Naive thymus-derived CD4-positive, alpha-beta T cell (primary cell): ENCODE measurements at regions not wholly inside any gene's neighbourhood (a gene's known extent, or its start where the extent isn't known, plus 50 kb on each side); places are given as distances from the start of the nearest gene placed in this dataset.

Source experiments
- ATAC-seq: fragments of 150-1000 bp; cut with Tn5 transposase; 2 replicates; pipeline ENCODE4 v1.10.0; 2021; ENCODE audit warnings: mild to moderate bottlenecking, moderate library complexity
- CTCF ChIA-PET: fragments of 350-600 bp; sonication (Branson Sonifier 250); formaldehyde crosslinking; loops from one replicate; lab custom pipeline; 2021; ENCODE audit warnings: antibody characterized with exemption; lab: Charles Lee
- POLR2A ChIA-PET: fragments of 350-600 bp; sonication (Branson Sonifier 250); formaldehyde crosslinking; loops from one replicate; lab custom pipeline; 2021; ENCODE audit warnings: antibody characterized with exemption, inconsistent platforms; lab: Charles Lee
- DNase-seq, 9 donors: peaks; one replicate each; pipeline versions ENCODE4 v3.0.0 to v3.0.0-alpha.2; 2020 to 2022; ENCODE audit warnings: mixed read lengths in 1 of 9
- H3K27ac ChIP-seq: one replicate; pipeline ENCODE4 v1.7.0; 2013; ENCODE audit warnings: mild to moderate bottlenecking, low read depth, low read length, moderate library complexity
- H3K27me3 ChIP-seq, 2 donors: one replicate each; pipeline ENCODE4 v1.7.0; 2013; ENCODE audit warnings: low read length in 2 of 2, mild to moderate bottlenecking in 2 of 2, moderate library complexity in 2 of 2; ENCODE audit not compliant: control insufficient read depth in 2 of 2, insufficient read depth in 2 of 2
- H3K36me3 ChIP-seq, 3 experiments: 1 replicate in 2 of 3; 2 replicates in 1 of 3; pipeline ENCODE4 v1.7.0; 2013; ENCODE audit warnings: low read length in 3 of 3, mild to moderate bottlenecking in 3 of 3, moderate library complexity in 1 of 3; ENCODE audit not compliant: insufficient read depth in 3 of 3, control insufficient read depth in 2 of 3
- H3K4me1 ChIP-seq, 2 donors: one replicate each; pipeline ENCODE4 v1.7.0; 2013; ENCODE audit warnings: low read length in 2 of 2, mild to moderate bottlenecking in 2 of 2, moderate library complexity in 1 of 2; ENCODE audit not compliant: control insufficient read depth in 2 of 2, insufficient read depth in 2 of 2
- H3K4me3 ChIP-seq: 2 replicates; pipeline ENCODE4 v1.7.0; 2013; ENCODE audit warnings: mild to moderate bottlenecking, low read length
- H3K9me3 ChIP-seq, 3 experiments: 1 replicate in 2 of 3; 2 replicates in 1 of 3; pipeline ENCODE4 v1.7.0; 2013; ENCODE audit warnings: low read length in 3 of 3; ENCODE audit not compliant: control insufficient read depth in 2 of 3
- H3K27ac Mint-ChIP-seq, 9 donors: one replicate each; pipeline ENCODE4 v1.8.0; 2020 to 2022; ENCODE audit warnings: mixed read lengths in 9 of 9, mild to moderate bottlenecking in 8 of 9, moderate library complexity in 5 of 9, inconsistent platforms in 2 of 9
- H3K27me3 Mint-ChIP-seq, 5 donors: one replicate each; pipeline ENCODE4 v1.8.0; 2021 to 2022; ENCODE audit warnings: mixed read lengths in 5 of 5, mild to moderate bottlenecking in 1 of 5
- H3K36me3 Mint-ChIP-seq, 5 donors: one replicate each; pipeline ENCODE4 v1.8.0; 2020 to 2022; ENCODE audit warnings: mixed read lengths in 5 of 5, mild to moderate bottlenecking in 3 of 5, inconsistent platforms in 1 of 5
- H3K4me1 Mint-ChIP-seq, 7 donors: one replicate each; pipeline ENCODE4 v1.8.0; 2020 to 2022; ENCODE audit warnings: mixed read lengths in 7 of 7, mild to moderate bottlenecking in 3 of 7, inconsistent platforms in 1 of 7
- H3K4me3 Mint-ChIP-seq, 10 donors: one replicate each; pipeline ENCODE4 v1.8.0; 2020 to 2022; ENCODE audit warnings: mild to moderate bottlenecking in 10 of 10, mixed read lengths in 10 of 10, moderate library complexity in 6 of 10, inconsistent platforms in 2 of 10
- H3K9me3 Mint-ChIP-seq, 11 donors: one replicate each; pipeline ENCODE4 v1.8.0; 2020 to 2022; ENCODE audit warnings: mixed read lengths in 11 of 11, mild to moderate bottlenecking in 4 of 11, inconsistent platforms in 1 of 11, moderate library complexity in 1 of 11
- intact Hi-C, 2 donors: fragments of 100-400 bp; cut with micrococcal nuclease; formaldehyde crosslinking; loops; one replicate each; pipeline ENCODE4 v1.15.1; 2023

DNA sequence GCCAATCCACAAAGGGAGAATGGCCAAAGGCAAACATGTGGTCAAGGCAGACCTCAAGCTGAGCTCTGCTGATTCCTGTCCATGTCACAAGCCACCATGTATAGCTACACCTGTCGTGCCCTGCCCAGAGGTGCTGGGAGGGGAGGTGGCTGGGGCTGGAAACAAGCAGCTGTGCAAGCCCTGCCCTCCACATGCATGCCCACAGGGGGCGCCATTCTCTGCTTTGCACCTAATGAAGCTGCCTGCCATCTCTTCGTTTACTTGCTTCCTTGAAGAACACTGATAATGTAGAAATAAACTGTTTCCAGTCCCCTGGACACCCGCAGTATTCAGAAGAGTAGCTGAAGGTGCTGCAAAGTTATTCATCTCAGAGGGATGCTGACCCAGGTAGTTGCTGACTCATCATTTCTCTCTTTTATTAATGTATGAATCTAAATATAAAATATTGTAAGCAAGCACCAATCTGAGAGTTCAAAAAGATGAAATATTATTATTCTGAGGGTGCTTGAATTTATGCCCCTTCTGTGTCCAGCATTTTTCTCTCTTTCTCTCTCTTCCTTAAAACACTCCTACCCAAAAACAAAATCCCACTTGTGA, 278.6 kb downstream of the ADGRA3 start:
- DNase-seq (peak; percentile 11 to 57 (median 40)), ATAC-seq (peak; percentile 73)
- peak overlapping the region; percentile 51 to 80 (median 68) for H3K4me3 Mint-ChIP-seq
- peaks cover 0 to 15% (median 3%) of the 10 kb centered on the region in 5 donors for H3K27me3 Mint-ChIP-seq
- CTCF ChIA-PET, result no interaction called here
- H3K27ac ChIP-seq, result peak overlapping the region; percentile 14
- H3K27ac Mint-ChIP-seq, result peak overlapping the region in 5 of 9 donors; percentile 4 to 92 (median 48)
- no peak overlapping the region for H3K4me3 ChIP-seq
- POLR2A ChIA-PET, result no interaction called here
- no peaks in the 10 kb centered on the region for H3K9me3 ChIP-seq
- no peaks in the 10 kb centered on the region for H3K36me3 ChIP-seq
- H3K27me3 ChIP-seq, result no peaks in the 10 kb centered on the region
- peaks cover 0 to 35% (median 0%) of the 10 kb centered on the region in 7 donors for H3K4me1 Mint-ChIP-seq
- intact Hi-C loops, result loop anchor here (1.0 to 10.0 kb wide), 6 partner anchors 120 to 448 kb away; partner anchors contain the start of gene ADGRA3 (in 1 of the 2)
- peaks cover 0 to 7% (median 0%) of the 10 kb centered on the region in 11 donors for H3K9me3 Mint-ChIP-seq
- H3K36me3 Mint-ChIP-seq, result no peaks in the 10 kb centered on the region
- H3K4me1 ChIP-seq, result no peaks in the 10 kb centered on the region

DNA sequence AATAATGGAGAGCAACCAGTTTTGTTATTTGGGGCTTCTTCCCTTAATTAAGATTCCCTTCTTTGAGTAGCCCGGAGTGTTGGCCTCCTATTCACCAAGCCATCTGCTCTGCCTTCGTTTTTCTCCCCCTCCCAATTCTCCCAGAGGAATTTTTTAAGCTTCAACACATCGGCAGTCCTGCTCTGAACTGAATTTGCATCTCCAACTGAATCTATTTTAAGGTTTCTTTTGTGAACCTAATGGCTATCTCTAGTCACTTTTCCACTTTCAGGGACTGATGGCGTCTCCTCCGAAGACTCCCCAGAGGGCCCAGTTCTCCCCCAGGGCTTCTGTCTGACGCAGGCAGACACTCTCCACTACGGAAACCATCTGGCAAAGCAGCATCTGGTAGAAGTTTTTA, 280.2 kb downstream of the ADGRA3 start:
- no peaks in the 10 kb centered on the region for H3K36me3 ChIP-seq
- H3K9me3 ChIP-seq, result no peaks in the 10 kb centered on the region
- no peaks in the 10 kb centered on the region for H3K27me3 ChIP-seq
- ATAC-seq (no peak), DNase-seq (no peak)
- no peaks in the 10 kb centered on the region for H3K4me1 ChIP-seq
- Mint-ChIP-seq H3K4me1 (peaks cover 0 to 22% (median 0%) of the 10 kb centered on the region in 7 donors), H3K36me3 (no peaks in the 10 kb centered on the region), H3K27me3 (peaks cover 0 to 15% (median 3%) of the 10 kb centered on the region in 5 donors), H3K4me3 (no peak overlapping the region), H3K27ac (no peak overlapping the region), H3K9me3 (peaks cover 0 to 5% (median 0%) of the 10 kb centered on the region in 11 donors)
- ChIA-PET POLR2A (no interaction called here), CTCF (no interaction called here)
- H3K4me3 ChIP-seq, result no peak overlapping the region
- H3K27ac ChIP-seq, result no peak overlapping the region
- intact Hi-C loops, result loop anchor here (2.0 to 10.0 kb wide), 3 partner anchors 153 to 442 kb away; partner anchors contain the start of gene ADGRA3 (in 1 of the 2)

DNA sequence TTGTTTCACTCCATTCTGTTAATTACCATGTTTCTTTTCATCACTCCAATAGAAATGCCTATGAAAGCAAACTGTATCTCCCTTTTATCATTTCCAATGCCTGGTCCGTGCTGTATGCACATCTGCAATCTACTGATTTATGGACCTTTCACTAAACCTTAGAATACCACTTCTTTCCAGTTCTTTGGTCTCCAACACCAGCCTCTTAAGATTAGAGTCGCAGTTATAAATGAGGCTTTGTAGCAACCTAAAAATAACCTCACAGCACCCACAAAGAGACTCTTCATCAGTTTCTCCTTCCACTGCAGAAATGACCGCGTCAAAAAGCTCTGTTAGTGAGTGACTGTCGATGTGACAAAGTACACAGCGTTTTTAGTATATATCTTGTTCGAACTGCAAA, 282.6 kb downstream of the ADGRA3 start:
- Histone ChIP-seq H3K4me1 (no peaks in the 10 kb centered on the region), H3K27ac (no peak overlapping the region), H3K4me3 (no peak overlapping the region), H3K36me3 (no peaks in the 10 kb centered on the region), H3K27me3 (no peaks in the 10 kb centered on the region), H3K9me3 (no peaks in the 10 kb centered on the region)
- CTCF ChIA-PET, result no interaction called here
- DNase-seq (no peak), ATAC-seq (no peak)
- H3K27ac Mint-ChIP-seq, result no peak overlapping the region
- peaks cover 0 to 6% (median 0%) of the 10 kb centered on the region in 11 donors for H3K9me3 Mint-ChIP-seq
- intact Hi-C loops, result loop anchor here in 1 of 2 donors (10.0 kb wide), 1 partner anchor 282 kb away; the partner anchor contains the start of gene ADGRA3
- H3K36me3 Mint-ChIP-seq, result no peaks in the 10 kb centered on the region
- POLR2A ChIA-PET, result no interaction called here
- H3K4me1 Mint-ChIP-seq, result peaks cover 0 to 8% (median 0%) of the 10 kb centered on the region in 7 donors
- no peak overlapping the region for H3K4me3 Mint-ChIP-seq
- peaks cover 0 to 15% (median 3%) of the 10 kb centered on the region in 5 donors for H3K27me3 Mint-ChIP-seq

DNA sequence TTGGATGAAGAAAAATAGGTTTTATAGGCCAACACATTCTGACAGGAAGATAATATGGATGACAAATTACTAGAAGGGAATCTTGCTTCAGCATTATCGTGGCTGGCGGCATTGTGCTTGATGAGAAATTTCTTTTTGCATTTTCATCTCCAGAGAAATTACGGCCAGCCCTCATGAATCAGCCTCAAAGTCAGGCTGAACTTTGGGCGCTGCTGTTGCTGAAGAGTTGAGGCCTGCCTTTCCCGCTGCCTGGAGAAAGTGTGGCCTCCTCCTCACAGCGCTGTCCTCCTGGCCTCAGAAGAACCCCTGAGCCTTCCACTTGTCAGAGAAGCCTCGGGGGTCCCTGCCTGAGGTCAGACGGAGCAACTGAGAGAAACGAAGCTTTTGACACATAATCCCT, 272.4 kb upstream of the KCNIP4 start:
- Histone ChIP-seq H3K9me3 (no peaks in the 10 kb centered on the region), H3K4me3 (no peak overlapping the region), H3K27ac (no peak overlapping the region), H3K36me3 (no peaks in the 10 kb centered on the region), H3K27me3 (no peaks in the 10 kb centered on the region), H3K4me1 (no peaks in the 10 kb centered on the region)
- no peak for ATAC-seq
- Mint-ChIP-seq H3K27ac (no peak overlapping the region), H3K36me3 (no peaks in the 10 kb centered on the region), H3K4me3 (no peak overlapping the region), H3K27me3 (no peaks in the 10 kb centered on the region), H3K4me1 (no peaks in the 10 kb centered on the region), H3K9me3 (peaks cover 0 to 7% (median 0%) of the 10 kb centered on the region in 11 donors)
- no peak for DNase-seq
- intact Hi-C loops, result no loop called here
- ChIA-PET POLR2A (no interaction called here), CTCF (no interaction called here)

DNA sequence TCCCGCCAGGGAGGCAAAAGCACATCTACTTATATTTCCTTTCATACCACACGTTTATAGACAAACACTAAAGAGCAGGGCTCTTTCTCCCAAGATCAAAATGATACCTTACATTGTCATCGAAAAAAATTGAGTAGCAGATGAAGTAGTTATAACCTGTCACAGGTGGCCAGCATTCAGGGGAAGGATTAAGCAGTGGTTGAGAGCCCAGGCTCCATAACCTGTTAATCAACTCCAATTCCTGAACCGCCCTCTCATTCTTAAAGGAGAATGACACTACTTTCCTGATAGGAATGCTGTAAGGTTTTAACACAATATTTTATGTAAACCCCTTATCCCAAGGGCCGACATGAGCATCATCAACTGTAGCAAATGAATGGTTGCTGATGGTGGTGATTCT, 268.9 kb upstream of the KCNIP4 start:
- POLR2A ChIA-PET, result no interaction called here
- no peaks in the 10 kb centered on the region for H3K4me1 ChIP-seq
- Mint-ChIP-seq H3K36me3 (no peaks in the 10 kb centered on the region), H3K9me3 (peaks cover 0 to 4% (median 0%) of the 10 kb centered on the region in 11 donors), H3K4me3 (no peak overlapping the region), H3K4me1 (no peaks in the 10 kb centered on the region), H3K27ac (no peak overlapping the region), H3K27me3 (peaks cover 0 to 4% (median under 1%) of the 10 kb centered on the region in 5 donors)
- CTCF ChIA-PET, result no interaction called here
- H3K27me3 ChIP-seq, result no peaks in the 10 kb centered on the region
- ATAC-seq (no peak), DNase-seq (no peak)
- intact Hi-C loops, result no loop called here
- no peaks in the 10 kb centered on the region for H3K36me3 ChIP-seq
- H3K4me3 ChIP-seq, result no peak overlapping the region
- no peaks in the 10 kb centered on the region for H3K9me3 ChIP-seq
- no peak overlapping the region for H3K27ac ChIP-seq

DNA sequence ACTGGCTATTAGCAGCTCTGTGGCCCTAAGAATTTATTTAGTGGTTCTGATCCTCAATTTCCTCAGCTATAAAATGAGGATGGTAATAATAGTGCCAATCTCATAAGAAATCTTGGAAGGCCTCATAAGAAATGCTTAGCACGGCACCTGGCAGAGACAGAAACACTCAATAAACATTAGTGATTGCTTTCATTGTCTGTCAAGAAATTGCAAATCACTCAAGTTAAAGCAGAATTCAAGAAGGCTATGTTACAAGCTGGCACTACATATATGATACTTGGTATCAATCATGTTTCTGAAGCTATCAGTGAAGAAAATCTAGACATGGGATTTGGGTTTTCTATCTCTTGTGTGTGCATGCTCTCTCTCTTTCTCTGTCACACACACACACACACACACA, 267.7 kb upstream of the KCNIP4 start:
- Histone ChIP-seq H3K27ac (no peak overlapping the region), H3K4me1 (no peaks in the 10 kb centered on the region), H3K9me3 (no peaks in the 10 kb centered on the region), H3K27me3 (no peaks in the 10 kb centered on the region), H3K36me3 (no peaks in the 10 kb centered on the region), H3K4me3 (no peak overlapping the region)
- H3K4me1 Mint-ChIP-seq, result no peaks in the 10 kb centered on the region
- no peak for ATAC-seq
- peaks cover 0 to 6% (median 0%) of the 10 kb centered on the region in 11 donors for H3K9me3 Mint-ChIP-seq
- intact Hi-C loops, result no loop called here
- POLR2A ChIA-PET, result no interaction called here
- peaks cover 0 to 13% (median 4%) of the 10 kb centered on the region in 5 donors for H3K27me3 Mint-ChIP-seq
- H3K36me3 Mint-ChIP-seq, result no peaks in the 10 kb centered on the region
- H3K4me3 Mint-ChIP-seq, result no peak overlapping the region
- DNase-seq, result no peak
- CTCF ChIA-PET, result no interaction called here
- no peak overlapping the region for H3K27ac Mint-ChIP-seq

DNA sequence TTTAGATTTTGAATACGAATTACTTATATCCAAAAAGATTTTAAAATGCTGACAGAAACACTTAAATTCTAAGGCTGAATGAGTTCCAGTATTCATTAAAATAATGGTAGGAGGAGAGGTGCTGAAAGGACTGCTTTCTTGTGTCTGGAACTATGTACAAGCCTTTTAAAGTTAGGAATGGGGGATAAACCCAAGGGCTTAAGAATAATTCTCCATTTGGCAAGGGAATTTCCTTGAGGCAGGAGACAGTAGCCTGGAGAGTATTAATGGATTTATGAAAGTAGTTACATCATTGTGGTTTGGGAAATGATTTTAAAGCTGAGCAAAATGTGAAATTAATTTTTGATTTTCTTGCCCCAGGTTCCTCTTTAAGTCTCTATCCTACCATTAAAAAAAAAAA, 266.5 kb upstream of the KCNIP4 start:
- no peak overlapping the region for H3K4me3 Mint-ChIP-seq
- intact Hi-C loops, result no loop called here
- no peaks in the 10 kb centered on the region for H3K27me3 ChIP-seq
- H3K9me3 Mint-ChIP-seq, result peaks cover 0 to 5% (median 0%) of the 10 kb centered on the region in 11 donors
- H3K27me3 Mint-ChIP-seq, result peaks cover 0 to 17% (median 5%) of the 10 kb centered on the region in 5 donors
- POLR2A ChIA-PET, result no interaction called here
- CTCF ChIA-PET, result no interaction called here
- H3K4me1 ChIP-seq, result no peaks in the 10 kb centered on the region
- H3K27ac Mint-ChIP-seq, result no peak overlapping the region
- H3K4me1 Mint-ChIP-seq, result no peaks in the 10 kb centered on the region
- no peak overlapping the region for H3K4me3 ChIP-seq
- H3K36me3 ChIP-seq, result no peaks in the 10 kb centered on the region
- H3K27ac ChIP-seq, result no peak overlapping the region
- H3K36me3 Mint-ChIP-seq, result no peaks in the 10 kb centered on the region
- H3K9me3 ChIP-seq, result no peaks in the 10 kb centered on the region
- ATAC-seq (no peak), DNase-seq (no peak)
